ENCODE measurements at regions not wholly inside any gene's neighbourhood (a gene's known extent, or its start where the extent isn't known, plus 50 kb on each side); places are given as distances from the start of the nearest gene placed in this dataset.
"Not testable (repeated sequence)": the region's sequence is repeated elsewhere in the genome, so short reads cannot be mapped to it uniquely, and the experiment has no call there.

DNA sequence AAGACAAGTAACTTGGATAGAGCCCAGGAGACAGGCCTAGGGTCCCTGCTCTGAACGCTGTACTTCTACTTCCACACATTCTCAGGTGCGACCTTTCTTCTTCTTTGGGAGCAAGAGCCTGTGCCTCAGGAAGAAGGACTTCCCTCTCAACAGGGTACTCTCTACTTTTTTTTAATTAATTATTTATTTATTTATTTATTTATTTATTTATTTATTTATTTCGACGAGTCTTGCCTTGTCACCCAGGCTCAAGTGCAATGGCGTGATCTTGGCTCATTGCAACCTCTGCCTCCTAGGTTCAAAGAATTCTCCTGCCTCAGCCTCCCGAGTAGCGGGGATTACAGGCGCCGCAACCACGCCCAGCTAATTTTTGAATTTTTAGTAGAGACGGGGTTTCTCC lies 361.6 kb downstream of the FAM72C start:
- no peak for DNase-seq (ENCODE audit: low read depth)

- no peak for DNase-seq (ENCODE audit: low read depth)
Measured at GRCh38 chr1:143604887-143605286, 366.9 kb downstream of the FAM72C start.

DNA sequence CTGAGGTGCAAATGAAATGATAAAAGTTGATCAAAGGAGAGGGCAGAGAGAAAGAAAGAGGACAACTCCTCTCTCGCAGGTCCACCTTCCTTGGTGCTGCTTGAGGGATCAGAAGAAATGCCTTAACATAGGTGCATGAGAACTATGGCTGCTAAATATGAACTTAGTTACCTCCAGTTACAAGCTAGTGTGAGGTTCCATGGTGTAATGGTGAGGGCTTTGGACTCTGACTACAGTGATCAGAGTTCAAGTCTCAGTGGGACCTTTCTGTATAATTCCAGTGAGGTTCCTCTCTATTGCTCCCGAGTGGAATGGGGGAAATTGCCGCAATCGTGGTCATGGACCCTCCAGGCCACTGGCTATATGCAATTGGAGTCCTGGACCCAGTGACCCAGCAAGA lies 387.3 kb downstream of the FAM72C start:
- no peak for DNase-seq (ENCODE audit: low read depth)

- no peak for DNase-seq (ENCODE audit: low read depth)
Measured at GRCh38 chr1:143574891-143575520, 396.8 kb downstream of the FAM72C start.

DNA sequence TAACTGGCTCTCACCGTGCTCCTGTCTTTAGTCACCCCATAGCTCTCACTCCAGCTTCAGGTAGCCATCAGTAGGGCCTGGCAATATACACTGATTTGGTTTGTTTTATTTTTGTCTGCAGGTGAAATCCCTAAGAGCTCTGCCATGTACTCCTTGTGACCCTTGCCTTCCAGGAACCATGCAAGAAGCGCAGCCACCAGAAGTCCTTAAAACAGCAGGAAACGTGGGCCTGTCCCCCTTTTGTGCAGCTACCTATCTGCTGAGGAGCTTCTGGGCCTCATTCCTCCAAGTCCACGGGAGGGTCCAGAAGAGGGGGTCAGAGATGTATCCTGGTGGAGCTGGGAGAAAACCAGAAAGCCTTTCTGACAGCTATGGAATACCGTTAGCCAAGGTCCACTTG lies 399.1 kb downstream of the FAM72C start:
- not testable (repeated sequence) for DNase-seq (ENCODE audit: low read depth)

- not testable (repeated sequence) for DNase-seq (ENCODE audit: low read depth)
Measured at GRCh38 chr1:143563761-143564160, 408.0 kb downstream of the FAM72C start.

DNA sequence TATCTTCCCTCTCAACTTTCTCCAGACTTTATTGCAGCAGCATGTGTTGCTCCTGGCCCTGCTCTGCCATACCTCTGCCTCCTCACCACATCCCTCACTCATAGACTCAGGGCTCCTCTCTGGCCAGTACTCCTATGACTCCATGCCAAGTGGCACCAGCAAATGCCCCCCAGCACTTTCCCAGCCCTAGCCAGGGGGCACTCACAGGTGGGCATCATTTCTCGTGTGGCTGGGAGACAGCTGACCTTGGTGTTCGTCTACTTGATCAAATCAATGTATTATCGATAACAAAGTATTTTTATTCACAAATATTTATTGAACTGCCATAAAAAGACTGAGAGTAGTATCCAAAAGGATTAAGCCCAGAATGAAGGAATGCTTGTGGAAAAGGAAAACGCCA lies 418.2 kb downstream of the FAM72C start:
- no peak for DNase-seq (ENCODE audit: low read depth)

GRCh38 chr1:143504703-143505102 lies 467.1 kb downstream of the FAM72C start:
- DNase-seq (ENCODE audit: low read depth) = not testable (repeated sequence)

DNA sequence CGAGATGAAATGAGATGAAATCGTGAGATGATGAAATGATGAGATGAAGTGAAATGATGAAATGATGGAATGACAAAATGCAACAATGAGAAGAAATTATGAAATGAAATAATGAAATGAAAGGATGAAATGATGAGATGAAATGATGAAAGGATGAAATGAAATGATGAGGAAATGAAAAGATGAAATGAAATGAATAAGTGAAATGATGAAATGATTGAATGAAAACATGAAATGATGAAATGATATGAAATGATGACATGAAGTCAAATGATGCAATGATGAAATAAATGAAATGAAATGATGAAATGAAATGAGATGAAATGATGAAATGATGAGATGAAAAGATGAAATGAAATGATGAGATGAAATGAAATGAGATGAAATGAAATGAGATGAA lies 467.7 kb downstream of the FAM72C start:
- not testable (repeated sequence) for DNase-seq (ENCODE audit: low read depth)

DNA sequence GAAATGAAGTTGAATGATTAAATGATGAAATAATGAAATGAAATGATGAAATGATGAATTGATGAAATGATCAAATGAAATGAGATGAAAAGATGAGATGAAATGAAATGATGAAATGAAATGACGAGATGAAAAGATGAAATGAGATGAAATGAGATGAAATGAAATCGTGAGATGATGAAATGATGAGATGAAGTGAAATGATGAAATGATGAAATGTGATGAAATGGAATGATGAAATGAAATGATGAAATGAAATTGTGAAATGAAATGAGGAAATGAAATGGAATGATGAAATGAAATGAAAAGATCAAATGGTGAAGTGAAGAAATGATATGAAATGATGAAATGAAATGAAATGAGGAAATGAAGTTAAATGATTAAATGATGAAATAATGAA lies 468.7 kb downstream of the FAM72C start:
- DNase-seq (ENCODE audit: low read depth) = not testable (repeated sequence)

DNA sequence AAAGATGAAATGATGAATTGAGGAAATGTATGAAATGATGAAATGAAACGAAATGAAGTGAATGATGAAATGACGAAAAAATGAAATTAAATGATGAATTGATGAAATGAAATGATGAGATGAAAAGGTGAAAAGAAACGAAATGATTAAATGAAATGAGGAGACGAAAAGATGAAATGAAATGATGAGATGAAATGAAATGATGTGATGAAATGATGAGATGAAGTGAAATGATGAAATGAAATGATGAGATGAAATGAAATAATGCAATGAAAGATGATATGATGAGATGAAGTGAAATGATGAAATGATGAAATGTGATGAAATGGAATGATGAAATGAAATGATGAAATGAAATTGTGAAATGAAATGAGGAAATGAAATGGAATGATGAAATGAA lies 469.7 kb downstream of the FAM72C start:
- not testable (repeated sequence) for DNase-seq (ENCODE audit: low read depth)

- not testable (repeated sequence) for DNase-seq (ENCODE audit: low read depth)
Measured at GRCh38 chr1:143498059-143498749, 473.6 kb downstream of the FAM72C start.

- DNase-seq (ENCODE audit: low read depth) = no peak
Measured at GRCh38 chr1:143497374-143497747, 474.4 kb downstream of the FAM72C start.

DNA sequence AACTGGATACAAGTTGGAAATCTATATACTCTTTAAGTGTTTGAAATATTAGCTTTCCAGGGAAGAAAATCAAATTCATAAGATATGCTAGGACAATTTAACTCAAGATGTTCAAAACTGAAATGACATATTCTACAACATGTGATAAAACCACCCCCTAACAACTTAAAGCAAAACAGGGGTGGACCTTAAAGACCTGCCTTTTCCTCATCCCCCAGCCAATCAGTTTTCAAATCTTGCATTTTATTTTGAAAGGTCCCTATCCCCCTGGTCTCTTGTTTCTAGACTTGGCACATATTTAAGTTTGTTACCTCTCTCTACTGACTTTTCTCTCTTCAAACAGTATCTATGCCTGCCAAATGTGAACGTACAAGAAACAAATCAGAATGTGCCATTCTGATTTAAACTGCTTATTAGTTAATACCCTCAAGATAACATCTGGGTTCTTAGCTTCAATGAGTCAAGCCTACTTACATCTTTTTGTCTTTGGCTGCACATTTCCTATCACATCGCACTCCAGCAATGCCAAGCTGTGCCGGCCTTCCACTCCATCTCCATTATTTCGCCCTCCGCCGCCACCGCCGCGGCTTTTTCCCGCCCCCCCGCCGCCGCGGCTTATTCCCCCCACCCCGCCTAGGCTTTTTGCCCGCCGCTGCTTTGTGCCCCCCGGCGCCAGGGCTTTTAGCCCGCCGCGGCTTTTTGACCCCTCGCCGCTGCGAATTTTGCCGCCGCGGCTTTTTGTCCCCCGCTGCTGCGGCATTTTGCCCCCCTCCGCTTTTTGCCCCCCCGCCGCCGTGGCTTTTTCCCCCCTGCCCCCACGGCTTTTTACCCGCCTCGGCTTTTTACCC lies 475.0 kb downstream of the FAM72C start:
- not testable (repeated sequence) for DNase-seq (ENCODE audit: low read depth)
